GM23248 (cell line): ENCODE measurements at regions not wholly inside any gene's neighbourhood (a gene's known extent, or its start where the extent isn't known, plus 50 kb on each side); places are given as distances from the start of the nearest gene placed in this dataset.

Source experiments
- EZH2 ChIP-seq: fragments of 200-600 bp; sonication (generic); IDR thresholded peaks from 2 replicates; pipeline ENCODE4 v1.6.1; 2018; ENCODE audit warnings: antibody characterized with exemption, mild to moderate bottlenecking; ENCODE audit not compliant: insufficient read depth, poor library complexity, severe bottlenecking
- EZH2phosphoT487 ChIP-seq: fragments of 200-600 bp; sonication (generic); IDR thresholded peaks from 2 replicates; pipeline ENCODE4 v1.6.1; 2018; ENCODE audit warnings: antibody characterized with exemption, moderate library complexity, mild to moderate bottlenecking, low read depth; ENCODE audit not compliant: insufficient read depth

GRCh38 chr6:66937180-66937579, 1230.2 kb upstream of the EYS start:
- TF ChIP-seq EZH2: no peak
- TF ChIP-seq EZH2phosphoT487: no peak
